Tibial artery (tissue), 4 donors: ENCODE measurements at regions not wholly inside any gene's neighbourhood (a gene's known extent, or its start where the extent isn't known, plus 50 kb on each side); places are given as distances from the start of the nearest gene placed in this dataset.

Experiments used
- DNase-seq, 2 donors: peaks; one replicate each; pipeline ENCODE4 v3.0.0-alpha.2; 2019
- H3K27ac ChIP-seq, 2 donors: fragments of 200-600 bp; sonication (generic) in 1 of 2; 1 replicate in 1 of 2; 2 replicates in 1 of 2; pipeline ENCODE4 v1.5.1; 2018 to 2019; ENCODE audit warnings: mild to moderate bottlenecking in 1 of 2
- H3K27me3 ChIP-seq, 2 donors: fragments of 200-600 bp; sonication (generic) in 1 of 2; one replicate each; pipeline versions ENCODE4 v1.5.1 to v1.6.0; 2016 to 2019
- H3K36me3 ChIP-seq, 3 donors: fragments of 200-600 bp; sonication (generic) in 2 of 3; one replicate each; pipeline ENCODE4 v1.5.1; 2016 to 2019; ENCODE audit warnings: mild to moderate bottlenecking in 2 of 3
- H3K4me1 ChIP-seq, 4 donors: fragments of 200-600 bp; sonication (generic) in 2 of 4; 1 replicate in 3 of 4; 2 replicates in 1 of 4; pipeline ENCODE4 v1.5.1; 2016 to 2019
- H3K4me3 ChIP-seq, 2 donors: fragments of 200-600 bp; sonication (generic) in 1 of 2; 1 replicate in 1 of 2; 2 replicates in 1 of 2; pipeline ENCODE4 v1.5.1; 2018 to 2019; ENCODE audit warnings: mild to moderate bottlenecking in 2 of 2
- H3K9me3 ChIP-seq, 3 donors: fragments of 200-600 bp; sonication (generic) in 1 of 3; one replicate each; pipeline ENCODE4 v1.5.1; 2016 to 2019
- CTCF ChIP-seq, 2 experiments: fragments of 200-600 bp in 1 of 2; fragments of 450-650 bp in 1 of 2; IDR thresholded peaks; one replicate each; pipeline ENCODE4 v1.5.1; 2017 to 2019; ENCODE audit warnings: antibody characterized with exemption in 2 of 2, mild to moderate bottlenecking in 1 of 2, moderate library complexity in 1 of 2
- intact Hi-C: fragments of 100-400 bp; cut with DNase I; formaldehyde crosslinking; loops from one replicate; pipeline ENCODE4 v1.15.0; 2023; ENCODE audit warnings: low total_unique reads

DNA sequence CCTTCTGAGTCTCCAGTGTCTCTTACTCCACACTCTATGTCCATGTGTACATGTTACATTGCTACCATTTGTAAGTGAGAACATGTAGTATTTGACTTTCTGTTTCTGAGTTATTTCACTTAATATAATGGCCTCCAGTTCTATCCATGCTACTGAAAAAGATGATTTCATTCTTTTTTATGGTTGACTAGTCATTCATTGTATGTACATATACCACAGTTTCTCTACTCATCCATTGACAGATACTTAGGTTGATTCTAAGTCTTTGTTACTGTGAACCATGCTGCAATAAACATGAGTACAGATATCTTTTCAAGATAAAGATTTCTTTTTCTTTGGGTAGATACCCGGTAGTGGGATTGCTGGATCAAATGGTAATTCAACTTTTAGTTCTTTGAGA is 107.1 kb upstream of the CHD1 start:
- Histone ChIP-seq H3K36me3 (no peaks in the 10 kb centered on the region), H3K4me1 (peaks cover 0 to 5% (median 0%) of the 10 kb centered on the region in 4 donors), H3K27ac (no peak overlapping the region), H3K4me3 (no peak overlapping the region), H3K9me3 (no peaks in the 10 kb centered on the region), H3K27me3 (no peaks in the 10 kb centered on the region)
- intact Hi-C loops, result no loop called here
- TF ChIP-seq CTCF (IDR thresholded peaks at IDR 0.05), result no peak
- DNase-seq, result no peak

DNA sequence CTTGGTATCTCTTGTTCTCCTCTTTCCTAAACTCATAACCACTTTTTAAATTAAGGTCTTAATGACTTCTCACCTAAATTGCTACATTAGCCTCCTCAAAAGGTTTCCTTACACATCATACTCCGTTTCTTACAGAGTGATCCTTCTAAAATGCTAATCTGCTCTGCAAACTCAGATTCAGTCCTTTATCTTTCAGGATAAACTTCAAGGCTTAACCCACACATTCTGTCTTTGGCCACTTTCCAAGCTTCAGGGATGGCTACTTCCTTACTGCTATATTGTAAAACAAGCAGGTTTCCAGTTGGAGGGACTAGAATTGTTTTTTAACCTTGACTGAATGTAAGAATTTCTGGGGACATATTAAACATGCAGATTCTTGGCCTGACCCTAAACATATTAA is 105.5 kb upstream of the CHD1 start:
- TF ChIP-seq CTCF (IDR thresholded peaks at IDR 0.05), result no peak
- no peak overlapping the region for H3K4me3 ChIP-seq
- H3K36me3 ChIP-seq, result no peaks in the 10 kb centered on the region
- no peaks in the 10 kb centered on the region for H3K27me3 ChIP-seq
- peaks cover 0 to 5% (median 0%) of the 10 kb centered on the region in 4 donors for H3K4me1 ChIP-seq
- DNase-seq, result no peak
- H3K27ac ChIP-seq, result no peak overlapping the region
- intact Hi-C loops, result no loop called here
- no peaks in the 10 kb centered on the region for H3K9me3 ChIP-seq

- Histone ChIP-seq H3K27me3 (no peaks in the 10 kb centered on the region), H3K4me3 (peak overlapping the region; percentile 18 to 35), H3K27ac (no peak overlapping the region), H3K4me1 (peaks cover 0 to 5% (median 0%) of the 10 kb centered on the region in 4 donors), H3K9me3 (no peaks in the 10 kb centered on the region), H3K36me3 (no peaks in the 10 kb centered on the region)
- TF ChIP-seq CTCF (IDR thresholded peaks at IDR 0.05), result no peak
- intact Hi-C loops, result no loop called here
- DNase-seq, result no peak
Observed at GRCh38 chr5:99033014-99033900, 104.5 kb upstream of the CHD1 start.

GRCh38 chr5:99032234-99033013 is 103.6 kb upstream of the CHD1 start:
- Histone ChIP-seq H3K27me3 (no peaks in the 10 kb centered on the region), H3K4me3 (peak overlapping the region; percentile 18 to 35), H3K4me1 (peaks cover 0 to 5% (median 0%) of the 10 kb centered on the region in 4 donors), H3K27ac (no peak overlapping the region), H3K9me3 (no peaks in the 10 kb centered on the region), H3K36me3 (no peaks in the 10 kb centered on the region)
- TF ChIP-seq CTCF (IDR thresholded peaks at IDR 0.05), result peak; percentile 60 to 74
- intact Hi-C loops, result no loop called here
- DNase-seq, result peak; percentile 70 to 72

- Histone ChIP-seq H3K36me3 (no peaks in the 10 kb centered on the region), H3K4me1 (peaks cover 0 to 5% (median 0%) of the 10 kb centered on the region in 4 donors), H3K9me3 (no peaks in the 10 kb centered on the region), H3K4me3 (no peak overlapping the region), H3K27ac (no peak overlapping the region), H3K27me3 (no peaks in the 10 kb centered on the region)
- intact Hi-C loops, result loop anchor here (2.0 kb wide), 1 partner anchor 124 kb away; no protein-coding TSS in a partner anchor
- no peak for TF ChIP-seq CTCF (IDR thresholded peaks at IDR 0.05)
- no peak for DNase-seq
Observed at GRCh38 chr5:99030906-99031440, 102.2 kb upstream of the CHD1 start.
